PFSK-1 (cell line): ENCODE measurements at regions not wholly inside any gene's neighbourhood (a gene's known extent, or its start where the extent isn't known, plus 50 kb on each side); places are given as distances from the start of the nearest gene placed in this dataset.

ENCODE experiments used
- FOXP2 ChIP-seq: optimal IDR thresholded peaks from 2 replicates; pipeline ENCODE3; 2011; ENCODE audit warnings: borderline replicate concordance, control low read depth, inconsistent platforms; ENCODE audit not compliant: insufficient read depth; ENCODE audit errors: extremely low read length, extremely low read depth
- POLR2AphosphoS5 ChIP-seq: IDR thresholded peaks from 2 replicates; pipeline ENCODE4 v1.6.1; 2012; ENCODE audit warnings: low read depth, mild to moderate bottlenecking, control low read depth, low read length, moderate library complexity
- REST ChIP-seq, 2 experiments: IDR thresholded peaks; 2 replicates each; pipeline versions ENCODE4 v1.6.1 to v1.8.0; 2011 to 2012; ENCODE audit warnings: low read depth in 2 of 2, low read length in 2 of 2, control low read depth in 1 of 2, inconsistent platforms in 1 of 2, mild to moderate bottlenecking in 1 of 2, moderate library complexity in 1 of 2; ENCODE audit not compliant: insufficient read depth in 1 of 2
- SIN3A ChIP-seq: IDR thresholded peaks from 2 replicates; pipeline ENCODE4 v1.6.1; 2012; ENCODE audit warnings: mild to moderate bottlenecking, low read length, moderate library complexity, borderline replicate concordance; ENCODE audit not compliant: insufficient read depth
- TAF1 ChIP-seq: IDR thresholded peaks from 2 replicates; pipeline ENCODE4 v1.6.1; 2012; ENCODE audit warnings: low read length, control low read depth, borderline replicate concordance; ENCODE audit not compliant: insufficient read depth

- TF ChIP-seq REST (IDR thresholded peaks at IDR 0.05; ENCODE audit: insufficient read depth in 1 of 2, low read depth in 2 of 2, low read length in 2 of 2): no peak
- TF ChIP-seq POLR2AphosphoS5: no peak
- no peak for TF ChIP-seq SIN3A
- no peak for TF ChIP-seq TAF1
- TF ChIP-seq FOXP2: no peak
These were observed 69.6 kb upstream of the MDFIC start for GRCh38 chr7:114852293-114852692.
